DND-41 (cell line): ENCODE measurements at regions not wholly inside any gene's neighbourhood (a gene's known extent, or its start where the extent isn't known, plus 50 kb on each side); places are given as distances from the start of the nearest gene placed in this dataset.

Source experiments
- CTCF ChIP-seq: IDR thresholded peaks from 2 replicates; pipeline ENCODE4 v1.5.1; 2012; ENCODE audit warnings: borderline replicate concordance, low read length, moderate library complexity, mild to moderate bottlenecking; ENCODE audit not compliant: poor library complexity, severe bottlenecking; ENCODE audit errors: extremely low read depth
- EZH2 ChIP-seq: IDR thresholded peaks from 3 replicates; pipeline ENCODE4 v1.6.1; 2012; ENCODE audit warnings: borderline replicate concordance, low read depth, mild to moderate bottlenecking, moderate library complexity, low read length, inconsistent platforms; ENCODE audit not compliant: severe bottlenecking

GRCh38 chr4:116632269-116632668, 453.1 kb downstream of the TRAM1L1 start:
- TF ChIP-seq CTCF (no peak), EZH2 (no peak)
